Spleen (tissue), 7 donors: ENCODE measurements at regions not wholly inside any gene's neighbourhood (a gene's known extent, or its start where the extent isn't known, plus 50 kb on each side); places are given as distances from the start of the nearest gene placed in this dataset.

Source experiments
- POLR2AphosphoS5 ChIP-seq, 3 donors: sonication (generic); formaldehyde crosslinking; IDR thresholded peaks; one replicate each; pipeline ENCODE4 v1.5.1; 2017; ENCODE audit warnings: antibody characterized with exemption in 3 of 3
- TF ChIP-seq, protein P1 (sequence below), 11 experiments: fragments of 200-600 bp in 7 of 11; fragments of 450-650 bp in 4 of 11; sonication (generic) in 4 of 11; IDR thresholded peaks in 8 of 11; conservative IDR thresholded peaks in 3 of 11; 1 replicate in 7 of 11; 2 replicates in 4 of 11; pipeline versions ENCODE4 v1.4.0 to v1.8.0; 2016 to 2021; ENCODE audit warnings: antibody characterized with exemption in 11 of 11, inconsistent platforms in 4 of 11, mild to moderate bottlenecking in 1 of 11
- donor health status: DM: no; HTN: no; CAD: no; lungs with moderate emphysema.
- donor health status: DM: no; HTN: no; CAD: no.
- donor health status: DM: no; HTN: no; CAD: no.

DNA sequence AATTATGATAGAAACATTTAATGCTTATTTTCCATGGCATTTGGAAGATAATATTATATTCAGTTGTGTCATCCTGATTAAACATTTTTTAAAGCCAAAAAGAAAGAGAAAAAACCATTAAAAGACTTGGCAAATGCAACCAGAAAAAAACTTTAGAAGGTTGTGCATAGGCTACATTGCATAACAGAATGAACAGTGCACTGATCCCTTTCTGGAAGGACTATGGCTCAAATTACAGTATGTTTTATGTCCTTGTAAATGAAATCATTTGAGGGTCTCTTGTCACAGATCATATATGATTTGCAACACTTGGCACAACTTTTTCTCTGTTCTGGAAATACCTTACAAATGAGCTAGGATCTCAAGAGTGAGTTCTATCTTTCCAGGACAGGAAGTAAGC lies 275.2 kb upstream of the FLRT2 start:
- TF ChIP-seq, protein P1, sequence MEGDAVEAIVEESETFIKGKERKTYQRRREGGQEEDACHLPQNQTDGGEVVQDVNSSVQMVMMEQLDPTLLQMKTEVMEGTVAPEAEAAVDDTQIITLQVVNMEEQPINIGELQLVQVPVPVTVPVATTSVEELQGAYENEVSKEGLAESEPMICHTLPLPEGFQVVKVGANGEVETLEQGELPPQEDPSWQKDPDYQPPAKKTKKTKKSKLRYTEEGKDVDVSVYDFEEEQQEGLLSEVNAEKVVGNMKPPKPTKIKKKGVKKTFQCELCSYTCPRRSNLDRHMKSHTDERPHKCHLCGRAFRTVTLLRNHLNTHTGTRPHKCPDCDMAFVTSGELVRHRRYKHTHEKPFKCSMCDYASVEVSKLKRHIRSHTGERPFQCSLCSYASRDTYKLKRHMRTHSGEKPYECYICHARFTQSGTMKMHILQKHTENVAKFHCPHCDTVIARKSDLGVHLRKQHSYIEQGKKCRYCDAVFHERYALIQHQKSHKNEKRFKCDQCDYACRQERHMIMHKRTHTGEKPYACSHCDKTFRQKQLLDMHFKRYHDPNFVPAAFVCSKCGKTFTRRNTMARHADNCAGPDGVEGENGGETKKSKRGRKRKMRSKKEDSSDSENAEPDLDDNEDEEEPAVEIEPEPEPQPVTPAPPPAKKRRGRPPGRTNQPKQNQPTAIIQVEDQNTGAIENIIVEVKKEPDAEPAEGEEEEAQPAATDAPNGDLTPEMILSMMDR (IDR thresholded peaks at IDR 0.05 in 8 of 11, conservative IDR thresholded peaks at IDR 0.05 in 3 of 11): no peak
- TF ChIP-seq POLR2AphosphoS5 (IDR thresholded peaks at IDR 0.05): no peak
